DOHH2 (cell line): ENCODE measurements at regions not wholly inside any gene's neighbourhood (a gene's known extent, or its start where the extent isn't known, plus 50 kb on each side); places are given as distances from the start of the nearest gene placed in this dataset.

Source experiments
- EZH2phosphoT487 ChIP-seq: fragments of 200-600 bp; sonication (generic); IDR thresholded peaks from 2 replicates; pipeline ENCODE4 v1.6.1; 2017; ENCODE audit warnings: borderline replicate concordance, mild to moderate bottlenecking, antibody characterized with exemption, low read length, moderate library complexity, mixed read lengths
- TF ChIP-seq, protein P1 (sequence below): fragments of 200-600 bp; sonication (generic); IDR thresholded peaks from one replicate; pipeline ENCODE4 v1.5.1; 2014; ENCODE audit warnings: antibody characterized with exemption, mild to moderate bottlenecking, low read depth, low read length; ENCODE audit not compliant: poor library complexity, severe bottlenecking

DNA sequence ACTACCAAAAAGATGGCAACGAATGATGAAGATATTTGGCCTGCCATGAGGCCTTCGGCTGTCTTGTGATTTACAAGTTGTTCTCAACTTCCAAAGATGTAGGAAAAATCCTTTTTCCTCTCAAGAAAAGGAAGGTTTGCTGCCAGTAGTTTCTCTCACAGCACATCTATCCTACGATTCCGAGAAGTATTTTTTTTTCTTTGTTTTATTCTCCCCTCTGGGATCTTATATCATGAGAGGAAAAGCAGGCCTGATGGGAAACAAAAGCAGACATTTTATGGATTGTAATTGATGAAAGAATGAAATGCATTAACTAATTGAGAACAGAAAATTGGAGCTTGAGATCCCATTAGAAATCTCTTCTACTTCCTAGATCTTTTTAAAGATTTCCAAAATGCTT is 1197.9 kb upstream of the SEL1L start:
- TF ChIP-seq, protein P1, sequence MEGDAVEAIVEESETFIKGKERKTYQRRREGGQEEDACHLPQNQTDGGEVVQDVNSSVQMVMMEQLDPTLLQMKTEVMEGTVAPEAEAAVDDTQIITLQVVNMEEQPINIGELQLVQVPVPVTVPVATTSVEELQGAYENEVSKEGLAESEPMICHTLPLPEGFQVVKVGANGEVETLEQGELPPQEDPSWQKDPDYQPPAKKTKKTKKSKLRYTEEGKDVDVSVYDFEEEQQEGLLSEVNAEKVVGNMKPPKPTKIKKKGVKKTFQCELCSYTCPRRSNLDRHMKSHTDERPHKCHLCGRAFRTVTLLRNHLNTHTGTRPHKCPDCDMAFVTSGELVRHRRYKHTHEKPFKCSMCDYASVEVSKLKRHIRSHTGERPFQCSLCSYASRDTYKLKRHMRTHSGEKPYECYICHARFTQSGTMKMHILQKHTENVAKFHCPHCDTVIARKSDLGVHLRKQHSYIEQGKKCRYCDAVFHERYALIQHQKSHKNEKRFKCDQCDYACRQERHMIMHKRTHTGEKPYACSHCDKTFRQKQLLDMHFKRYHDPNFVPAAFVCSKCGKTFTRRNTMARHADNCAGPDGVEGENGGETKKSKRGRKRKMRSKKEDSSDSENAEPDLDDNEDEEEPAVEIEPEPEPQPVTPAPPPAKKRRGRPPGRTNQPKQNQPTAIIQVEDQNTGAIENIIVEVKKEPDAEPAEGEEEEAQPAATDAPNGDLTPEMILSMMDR = no peak
- no peak for TF ChIP-seq EZH2phosphoT487
